CD8-positive, alpha-beta memory T cell (primary cell): ENCODE measurements at regions not wholly inside any gene's neighbourhood (a gene's known extent, or its start where the extent isn't known, plus 50 kb on each side); places are given as distances from the start of the nearest gene placed in this dataset.

ENCODE experiments used
- CTCF ChIA-PET: fragments of 350-600 bp; sonication (Branson Sonifier 250); formaldehyde crosslinking; loops from one replicate; lab custom pipeline; 2021; ENCODE audit warnings: antibody characterized with exemption; lab: Charles Lee
- POLR2A ChIA-PET: fragments of 350-600 bp; sonication (Branson Sonifier 250); formaldehyde crosslinking; loops from one replicate; lab custom pipeline; 2021; ENCODE audit warnings: antibody characterized with exemption; lab: Charles Lee
- DNase-seq, 5 donors: peaks; one replicate each; pipeline versions ENCODE4 v3.0.0 to v3.0.0-alpha.2; 2020 to 2022; ENCODE audit warnings: mixed read lengths in 1 of 5
- H3K27ac ChIP-seq: one replicate; pipeline ENCODE4 v1.7.0; 2013; ENCODE audit warnings: low read depth, mild to moderate bottlenecking, low read length, moderate library complexity
- H3K27me3 ChIP-seq: 2 replicates; pipeline ENCODE4 v1.7.0; 2013; ENCODE audit warnings: low read length, mild to moderate bottlenecking; ENCODE audit not compliant: insufficient read depth, poor library complexity, severe bottlenecking
- H3K36me3 ChIP-seq: 2 replicates; pipeline ENCODE4 v1.7.0; 2013; ENCODE audit warnings: mild to moderate bottlenecking, low read length, moderate library complexity; ENCODE audit not compliant: insufficient read depth
- H3K4me1 ChIP-seq: 2 replicates; pipeline ENCODE4 v1.7.0; 2013; ENCODE audit warnings: mild to moderate bottlenecking, low read length, moderate library complexity; ENCODE audit not compliant: insufficient read depth
- H3K4me3 ChIP-seq: 2 replicates; pipeline ENCODE4 v1.7.0; 2013; ENCODE audit warnings: mild to moderate bottlenecking, low read length
- H3K9me3 ChIP-seq: 2 replicates; pipeline ENCODE4 v1.7.0; 2013; ENCODE audit warnings: mild to moderate bottlenecking, low read length
- H3K27ac Mint-ChIP-seq, 8 donors: one replicate each; pipeline ENCODE4 v1.8.0; 2020 to 2021; ENCODE audit warnings: mixed read lengths in 8 of 8, mild to moderate bottlenecking in 6 of 8, inconsistent platforms in 3 of 8, moderate library complexity in 3 of 8
- H3K27me3 Mint-ChIP-seq, 2 donors: one replicate each; pipeline ENCODE4 v1.8.0; 2020 to 2021; ENCODE audit warnings: mixed read lengths in 2 of 2, mild to moderate bottlenecking in 1 of 2, moderate library complexity in 1 of 2
- H3K36me3 Mint-ChIP-seq, 3 donors: one replicate each; pipeline ENCODE4 v1.8.0; 2020 to 2021; ENCODE audit warnings: mixed read lengths in 3 of 3, inconsistent platforms in 1 of 3, mild to moderate bottlenecking in 1 of 3
- H3K4me1 Mint-ChIP-seq, 3 donors: one replicate each; pipeline ENCODE4 v1.8.0; 2020 to 2021; ENCODE audit warnings: mixed read lengths in 3 of 3, inconsistent platforms in 1 of 3, mild to moderate bottlenecking in 1 of 3
- H3K4me3 Mint-ChIP-seq, 7 donors: one replicate each; pipeline ENCODE4 v1.8.0; 2020 to 2021; ENCODE audit warnings: mixed read lengths in 7 of 7, mild to moderate bottlenecking in 6 of 7, moderate library complexity in 4 of 7, inconsistent platforms in 2 of 7
- H3K9me3 Mint-ChIP-seq, 5 donors: one replicate each; pipeline ENCODE4 v1.8.0; 2020 to 2022; ENCODE audit warnings: mixed read lengths in 5 of 5, mild to moderate bottlenecking in 3 of 5, moderate library complexity in 2 of 5, inconsistent platforms in 1 of 5

- Histone ChIP-seq H3K9me3 (no peaks in the 10 kb centered on the region), H3K4me1 (no peaks in the 10 kb centered on the region), H3K27me3 (no peaks in the 10 kb centered on the region), H3K27ac (no peak overlapping the region), H3K36me3 (no peaks in the 10 kb centered on the region), H3K4me3 (no peak overlapping the region)
- H3K9me3 Mint-ChIP-seq = peaks cover 0 to 4% (median 0%) of the 10 kb centered on the region in 5 donors
- CTCF ChIA-PET = interaction anchor here (1.0 kb wide), 1 partner anchor 9 kb away, joined by 3 read pairs; no protein-coding TSS in a partner anchor
- no peaks in the 10 kb centered on the region for H3K36me3 Mint-ChIP-seq
- no peak overlapping the region for H3K4me3 Mint-ChIP-seq
- peaks cover 0 to 4% of the 10 kb centered on the region in 2 donors for H3K27me3 Mint-ChIP-seq
- H3K4me1 Mint-ChIP-seq = no peaks in the 10 kb centered on the region
- no peak overlapping the region for H3K27ac Mint-ChIP-seq
- DNase-seq = no peak
- POLR2A ChIA-PET = no interaction called here
These were observed 261.8 kb upstream of the PSMD7 start for GRCh38 chr16:74034862-74035261.

- no peaks in the 10 kb centered on the region for H3K36me3 ChIP-seq
- DNase-seq = no peak
- no peak overlapping the region for H3K27ac Mint-ChIP-seq
- no peaks in the 10 kb centered on the region for H3K27me3 ChIP-seq
- no peaks in the 10 kb centered on the region for H3K4me1 Mint-ChIP-seq
- no peak overlapping the region for H3K4me3 Mint-ChIP-seq
- ChIA-PET POLR2A (no interaction called here), CTCF (no interaction called here)
- no peaks in the 10 kb centered on the region for H3K4me1 ChIP-seq
- H3K27me3 Mint-ChIP-seq = peaks cover 0 to 4% of the 10 kb centered on the region in 2 donors
- no peaks in the 10 kb centered on the region for H3K9me3 ChIP-seq
- H3K9me3 Mint-ChIP-seq = peaks cover 0 to 4% (median 0%) of the 10 kb centered on the region in 5 donors
- no peaks in the 10 kb centered on the region for H3K36me3 Mint-ChIP-seq
- H3K4me3 ChIP-seq = no peak overlapping the region
- H3K27ac ChIP-seq = no peak overlapping the region
These were observed 262.4 kb upstream of the PSMD7 start for GRCh38 chr16:74034200-74034599.

GRCh38 chr16:74033441-74033995, 263.1 kb upstream of the PSMD7 start:
- Mint-ChIP-seq H3K27me3 (peaks cover 0 to 4% of the 10 kb centered on the region in 2 donors), H3K9me3 (peaks cover 0 to 4% (median 0%) of the 10 kb centered on the region in 5 donors), H3K36me3 (no peaks in the 10 kb centered on the region), H3K4me1 (no peaks in the 10 kb centered on the region), H3K27ac (no peak overlapping the region), H3K4me3 (no peak overlapping the region)
- no peaks in the 10 kb centered on the region for H3K27me3 ChIP-seq
- H3K27ac ChIP-seq = no peak overlapping the region
- H3K4me3 ChIP-seq = no peak overlapping the region
- H3K36me3 ChIP-seq = no peaks in the 10 kb centered on the region
- ChIA-PET POLR2A (no interaction called here), CTCF (no interaction called here)
- DNase-seq = no peak
- H3K4me1 ChIP-seq = no peaks in the 10 kb centered on the region
- no peaks in the 10 kb centered on the region for H3K9me3 ChIP-seq

- no peaks in the 10 kb centered on the region for H3K9me3 ChIP-seq
- H3K36me3 ChIP-seq = no peaks in the 10 kb centered on the region
- no peaks in the 10 kb centered on the region for H3K36me3 Mint-ChIP-seq
- no peak overlapping the region for H3K4me3 ChIP-seq
- H3K27ac Mint-ChIP-seq = no peak overlapping the region
- H3K27ac ChIP-seq = no peak overlapping the region
- H3K27me3 Mint-ChIP-seq = peaks cover 0 to 3% of the 10 kb centered on the region in 2 donors
- no peak for DNase-seq
- no peaks in the 10 kb centered on the region for H3K27me3 ChIP-seq
- H3K4me1 Mint-ChIP-seq = no peaks in the 10 kb centered on the region
- ChIA-PET POLR2A (no interaction called here), CTCF (no interaction called here)
- no peak overlapping the region for H3K4me3 Mint-ChIP-seq
- no peaks in the 10 kb centered on the region for H3K4me1 ChIP-seq
- H3K9me3 Mint-ChIP-seq = no peaks in the 10 kb centered on the region
These were observed 265.1 kb upstream of the PSMD7 start for GRCh38 chr16:74031551-74031950.

- H3K27ac Mint-ChIP-seq = no peak overlapping the region
- CTCF ChIA-PET = no interaction called here
- H3K27me3 Mint-ChIP-seq = no peaks in the 10 kb centered on the region
- Histone ChIP-seq H3K36me3 (no peaks in the 10 kb centered on the region), H3K27ac (no peak overlapping the region), H3K27me3 (no peaks in the 10 kb centered on the region), H3K9me3 (no peaks in the 10 kb centered on the region), H3K4me1 (no peaks in the 10 kb centered on the region), H3K4me3 (no peak overlapping the region)
- no peaks in the 10 kb centered on the region for H3K36me3 Mint-ChIP-seq
- no peaks in the 10 kb centered on the region for H3K4me1 Mint-ChIP-seq
- POLR2A ChIA-PET = no interaction called here
- no peak for DNase-seq
- H3K4me3 Mint-ChIP-seq = no peak overlapping the region
- no peaks in the 10 kb centered on the region for H3K9me3 Mint-ChIP-seq
These were observed 266.5 kb upstream of the PSMD7 start for GRCh38 chr16:74030000-74030706.

GRCh38 chr16:74029115-74029792, 267.4 kb upstream of the PSMD7 start:
- H3K4me3 ChIP-seq = no peak overlapping the region
- H3K27ac ChIP-seq = no peak overlapping the region
- Mint-ChIP-seq H3K27me3 (no peaks in the 10 kb centered on the region), H3K4me1 (no peaks in the 10 kb centered on the region), H3K36me3 (no peaks in the 10 kb centered on the region), H3K4me3 (no peak overlapping the region), H3K27ac (no peak overlapping the region), H3K9me3 (no peaks in the 10 kb centered on the region)
- no peak for DNase-seq
- POLR2A ChIA-PET = no interaction called here
- no peaks in the 10 kb centered on the region for H3K9me3 ChIP-seq
- no peaks in the 10 kb centered on the region for H3K36me3 ChIP-seq
- H3K27me3 ChIP-seq = no peaks in the 10 kb centered on the region
- no peaks in the 10 kb centered on the region for H3K4me1 ChIP-seq
- CTCF ChIA-PET = no interaction called here

- POLR2A ChIA-PET = no interaction called here
- no peaks in the 10 kb centered on the region for H3K4me1 Mint-ChIP-seq
These were observed 270.0 kb upstream of the PSMD7 start for GRCh38 chr16:74026373-74027281.

More at GRCh38 chr16:74026373-74027281, 270.0 kb upstream of the PSMD7 start:
- Mint-ChIP-seq H3K4me3 (no peak overlapping the region), H3K27me3 (no peaks in the 10 kb centered on the region), H3K9me3 (peaks cover 0 to 3% (median 0%) of the 10 kb centered on the region in 5 donors), H3K36me3 (no peaks in the 10 kb centered on the region), H3K27ac (no peak overlapping the region)
- Histone ChIP-seq H3K4me1 (no peaks in the 10 kb centered on the region), H3K27ac (no peak overlapping the region), H3K36me3 (no peaks in the 10 kb centered on the region), H3K27me3 (no peaks in the 10 kb centered on the region), H3K9me3 (no peaks in the 10 kb centered on the region), H3K4me3 (no peak overlapping the region)
- CTCF ChIA-PET = interaction anchor here (1.0 kb wide), 1 partner anchor 8 kb away, joined by 3 read pairs; no protein-coding TSS in a partner anchor
- DNase-seq = no peak
